ENCODE measurements at regions not wholly inside any gene's neighbourhood (a gene's known extent, or its start where the extent isn't known, plus 50 kb on each side); places are given as distances from the start of the nearest gene placed in this dataset.
"Not testable (repeated sequence)": the region's sequence is repeated elsewhere in the genome, so short reads cannot be mapped to it uniquely, and the experiment has no call there.

DNA sequence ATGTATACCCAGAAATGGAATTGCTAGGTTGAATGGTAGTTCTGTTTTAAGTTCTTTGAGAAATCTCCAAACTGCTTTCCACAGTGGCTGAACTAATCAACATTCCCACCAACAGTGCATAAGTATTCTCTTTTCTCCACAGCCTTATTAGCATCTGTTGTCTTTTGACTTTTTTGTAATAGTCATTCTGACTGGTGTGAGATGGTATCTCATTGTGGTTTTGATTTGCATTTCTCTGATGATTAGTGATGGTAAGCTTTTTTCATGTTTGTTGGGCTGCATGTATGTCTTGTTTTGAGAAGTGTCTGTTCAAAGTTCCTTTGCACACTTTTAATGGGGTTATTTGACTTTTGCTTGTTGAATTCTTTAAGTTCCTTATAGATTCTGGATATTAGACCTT is 52.4 kb upstream of the EHHADH start:
- H3K27me3 ChIP-seq; H3K9me3 ChIP-seq; H3K4me1 ChIP-seq; intact Hi-C loops (cut with DNase I); H3K27ac ChIP-seq; H3K4me3 ChIP-seq; DNase-seq: not testable (repeated sequence)
- peaks cover 0 to 17% (median 0%) of the 10 kb centered on the region in 3 donors for H3K36me3 ChIP-seq

DNA sequence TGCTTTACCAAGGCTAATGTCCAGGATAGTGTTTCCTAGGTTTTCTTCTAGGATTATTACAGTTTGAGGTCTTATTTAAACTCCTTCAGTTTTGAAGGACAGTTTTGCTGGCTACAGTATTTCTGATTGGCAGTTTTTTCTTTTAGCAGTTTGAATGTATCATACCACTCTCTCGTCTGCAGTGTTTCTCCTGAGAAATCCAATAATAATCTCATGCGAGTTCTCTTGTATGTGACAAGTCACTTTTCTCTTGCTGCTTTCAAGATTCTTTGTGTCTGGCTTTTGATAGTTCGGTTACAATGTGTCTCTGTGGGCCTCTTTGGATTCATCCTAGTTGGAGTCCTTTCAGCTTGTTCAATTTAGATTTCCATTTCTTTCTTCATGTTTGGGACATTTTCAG is 53.0 kb upstream of the EHHADH start:
- Histone ChIP-seq H3K9me3 (peaks cover 0 to 8% (median 3%) of the 10 kb centered on the region in 3 donors), H3K36me3 (peaks cover 0 to 17% (median 0%) of the 10 kb centered on the region in 3 donors)
- 93 to 96% methylated on average over 3 of the region's 3 CpGs for WGBS, 2 donors

DNA sequence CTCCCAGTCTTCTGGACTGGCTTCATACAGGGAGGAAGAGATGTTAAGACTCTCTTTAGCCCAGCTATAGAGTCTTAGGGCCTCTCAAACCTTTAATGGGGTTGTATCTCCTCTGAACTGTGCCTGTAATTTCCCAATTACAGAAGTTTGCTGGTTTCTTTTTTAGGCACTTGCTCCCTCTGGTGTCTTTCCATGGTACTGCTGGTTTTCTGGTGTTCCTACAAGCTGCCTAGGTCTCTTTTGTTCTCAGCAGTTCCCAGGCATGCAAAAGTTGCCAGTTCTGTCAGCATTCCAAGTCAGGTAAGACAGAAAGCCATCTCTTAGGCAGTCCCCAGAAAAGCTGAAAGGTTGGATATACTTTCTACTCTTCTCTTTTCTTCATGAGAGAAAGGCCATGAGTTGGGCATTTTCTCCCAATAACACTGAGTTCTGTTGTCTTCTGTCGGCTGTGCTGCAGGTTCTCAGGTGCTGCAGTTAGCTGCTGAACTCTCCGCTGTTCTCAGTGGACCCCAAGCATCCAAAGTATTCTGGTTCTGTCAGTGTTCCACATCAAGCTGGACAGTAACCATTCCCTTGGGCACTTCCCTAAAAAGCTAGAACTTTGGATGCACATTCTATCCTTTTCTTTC is 54.4 kb upstream of the EHHADH start:
- intact Hi-C loops (cut with DNase I): no loop called here
- Histone ChIP-seq H3K36me3 (peaks cover 0 to 17% (median 0%) of the 10 kb centered on the region in 3 donors), H3K4me1 (no peaks in the 10 kb centered on the region), H3K9me3 (peaks cover 0 to 8% (median 3%) of the 10 kb centered on the region in 3 donors), H3K4me3 (no peak overlapping the region), H3K27ac (no peak overlapping the region), H3K27me3 (no peaks in the 10 kb centered on the region)
- TF ChIP-seq, protein P1, sequence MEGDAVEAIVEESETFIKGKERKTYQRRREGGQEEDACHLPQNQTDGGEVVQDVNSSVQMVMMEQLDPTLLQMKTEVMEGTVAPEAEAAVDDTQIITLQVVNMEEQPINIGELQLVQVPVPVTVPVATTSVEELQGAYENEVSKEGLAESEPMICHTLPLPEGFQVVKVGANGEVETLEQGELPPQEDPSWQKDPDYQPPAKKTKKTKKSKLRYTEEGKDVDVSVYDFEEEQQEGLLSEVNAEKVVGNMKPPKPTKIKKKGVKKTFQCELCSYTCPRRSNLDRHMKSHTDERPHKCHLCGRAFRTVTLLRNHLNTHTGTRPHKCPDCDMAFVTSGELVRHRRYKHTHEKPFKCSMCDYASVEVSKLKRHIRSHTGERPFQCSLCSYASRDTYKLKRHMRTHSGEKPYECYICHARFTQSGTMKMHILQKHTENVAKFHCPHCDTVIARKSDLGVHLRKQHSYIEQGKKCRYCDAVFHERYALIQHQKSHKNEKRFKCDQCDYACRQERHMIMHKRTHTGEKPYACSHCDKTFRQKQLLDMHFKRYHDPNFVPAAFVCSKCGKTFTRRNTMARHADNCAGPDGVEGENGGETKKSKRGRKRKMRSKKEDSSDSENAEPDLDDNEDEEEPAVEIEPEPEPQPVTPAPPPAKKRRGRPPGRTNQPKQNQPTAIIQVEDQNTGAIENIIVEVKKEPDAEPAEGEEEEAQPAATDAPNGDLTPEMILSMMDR (IDR thresholded peaks at IDR 0.05): peak; percentile 60 to 83 (median 67)
- no peak for TF ChIP-seq POLR2A (IDR thresholded peaks at IDR 0.05)
- 80 to 94% methylated on average over 2 of the region's 2 CpGs for WGBS, 2 donors
- no peak for DNase-seq

More for the DNA sequence above, 53.0 kb upstream of the EHHADH start:
- Histone ChIP-seq H3K27me3 (no peaks in the 10 kb centered on the region), H3K4me3 (no peak overlapping the region), H3K27ac (no peak overlapping the region), H3K4me1 (no peaks in the 10 kb centered on the region)
- no peak for DNase-seq
- TF ChIP-seq, protein P1 (IDR thresholded peaks at IDR 0.05): no peak
- TF ChIP-seq POLR2A (IDR thresholded peaks at IDR 0.05): no peak
- intact Hi-C loops (cut with DNase I): no loop called here

DNA sequence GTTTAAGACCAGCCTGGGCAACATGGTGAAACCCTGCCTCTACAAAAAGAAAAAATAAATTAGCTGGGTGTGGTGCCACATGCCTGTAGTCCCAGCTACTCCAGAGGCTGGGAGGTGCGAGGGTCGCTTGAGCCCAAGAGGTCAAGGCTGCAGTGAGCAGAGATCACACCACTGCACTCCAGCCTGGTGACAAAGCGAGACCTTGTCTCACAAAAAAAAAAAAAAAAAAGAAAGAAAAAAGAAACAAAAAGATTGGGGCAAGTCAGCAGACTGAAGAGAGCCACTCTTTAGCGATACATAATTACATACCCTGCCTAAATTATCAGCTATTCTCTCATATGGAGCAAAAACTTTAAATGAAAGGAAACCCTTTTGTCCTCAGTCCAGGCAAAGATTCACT is 53.6 kb upstream of the MAP3K13 start:
- Histone ChIP-seq H3K27me3 (no peaks in the 10 kb centered on the region), H3K9me3 (peaks cover 0 to 8% (median 3%) of the 10 kb centered on the region in 3 donors), H3K4me3 (no peak overlapping the region), H3K4me1 (no peaks in the 10 kb centered on the region), H3K36me3 (peaks cover 0 to 17% (median 0%) of the 10 kb centered on the region in 3 donors), H3K27ac (no peak overlapping the region)
- 69 to 81% methylated on average over 3 to 4 of the region's 4 CpGs for WGBS, 2 donors
- no peak for DNase-seq
- TF ChIP-seq POLR2A (IDR thresholded peaks at IDR 0.05): no peak
- TF ChIP-seq, protein P1 (IDR thresholded peaks at IDR 0.05): no peak
- intact Hi-C loops (cut with DNase I): no loop called here

DNA sequence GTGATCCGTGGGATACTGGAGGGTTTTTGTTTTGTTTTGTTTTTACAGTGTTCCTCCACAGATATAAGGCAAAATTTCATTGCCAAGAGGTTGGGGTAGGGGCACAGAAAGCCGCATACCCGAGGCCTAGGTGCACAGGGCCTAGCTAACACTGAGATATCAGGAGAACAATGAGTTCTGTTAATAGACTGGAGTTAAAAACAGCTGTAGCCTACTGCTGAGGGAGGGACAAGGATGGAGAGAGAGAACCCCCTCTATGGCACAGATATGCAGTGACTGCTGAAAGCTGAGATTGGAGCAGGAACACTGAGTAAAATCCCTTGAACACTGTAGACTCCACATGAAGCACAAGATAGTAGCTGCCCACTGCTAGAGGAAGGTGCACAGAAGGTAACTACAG is 53.1 kb upstream of the MAP3K13 start:
- TF ChIP-seq, protein P1 (IDR thresholded peaks at IDR 0.05): no peak
- TF ChIP-seq POLR2A (IDR thresholded peaks at IDR 0.05): no peak
- no peaks in the 10 kb centered on the region for H3K27me3 ChIP-seq
- intact Hi-C loops (cut with DNase I): no loop called here
- DNase-seq: no peak
- no peaks in the 10 kb centered on the region for H3K4me1 ChIP-seq
- 87 to 92% methylated on average over 2 to 3 of the region's 3 CpGs for WGBS, 2 donors
- peaks cover 0 to 17% (median 0%) of the 10 kb centered on the region in 3 donors for H3K36me3 ChIP-seq
- no peak overlapping the region for H3K4me3 ChIP-seq
- no peak overlapping the region for H3K27ac ChIP-seq
- H3K9me3 ChIP-seq: peaks cover 0 to 8% (median 3%) of the 10 kb centered on the region in 3 donors

Measured in esophagus squamous epithelium (tissue), 5 donors.